Left lobe of liver (tissue), 2 donors: ENCODE measurements at regions not wholly inside any gene's neighbourhood (a gene's known extent, or its start where the extent isn't known, plus 50 kb on each side); places are given as distances from the start of the nearest gene placed in this dataset.
A peak's percentile ranks its signal among the peaks of the same experiment; 100 is the strongest.

Source experiments
- ATAC-seq: fragments of 200-7000 bp; cut with Tn5 transposase; one replicate; pipeline ENCODE4 v1.9.1; 2020; ENCODE audit warnings: mild to moderate bottlenecking, moderate library complexity
- DNase-seq: peaks from one replicate; pipeline ENCODE4 v3.0.0-alpha.2; 2020; ENCODE audit warnings: low spot score
- donor health status: DM: no; HTN: no; CAD: no; lungs with moderate emphysema.
- donor health status: DM: no; HTN: yes; CAD: no.

- DNase-seq: no peak
- no peak for ATAC-seq
These were observed 407.8 kb downstream of the TUSC7 start for GRCh38 chr3:117117188-117117936.

DNA sequence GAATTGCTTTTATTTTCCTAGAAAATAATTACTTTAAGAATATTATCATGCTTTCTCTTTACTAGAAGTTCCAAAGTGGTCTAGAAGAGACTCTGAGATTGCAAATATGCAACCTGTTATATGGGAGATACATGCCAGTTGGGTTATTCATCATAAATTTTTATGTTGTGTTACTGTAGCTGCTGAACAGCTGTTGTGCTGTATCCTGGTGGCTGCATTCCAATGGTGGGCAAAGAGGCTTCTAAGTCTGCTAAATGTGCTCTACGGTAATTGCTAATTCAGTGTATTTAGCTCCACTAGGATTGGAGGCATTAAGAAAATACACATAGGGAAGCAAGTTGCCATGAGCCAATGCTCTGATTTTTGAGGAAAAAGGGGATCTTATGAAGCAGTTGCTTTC is 409.0 kb downstream of the TUSC7 start:
- DNase-seq (no peak), ATAC-seq (no peak)

- ATAC-seq (no peak), DNase-seq (no peak)
These were observed 410.4 kb downstream of the TUSC7 start for GRCh38 chr3:117120014-117120413.

DNA sequence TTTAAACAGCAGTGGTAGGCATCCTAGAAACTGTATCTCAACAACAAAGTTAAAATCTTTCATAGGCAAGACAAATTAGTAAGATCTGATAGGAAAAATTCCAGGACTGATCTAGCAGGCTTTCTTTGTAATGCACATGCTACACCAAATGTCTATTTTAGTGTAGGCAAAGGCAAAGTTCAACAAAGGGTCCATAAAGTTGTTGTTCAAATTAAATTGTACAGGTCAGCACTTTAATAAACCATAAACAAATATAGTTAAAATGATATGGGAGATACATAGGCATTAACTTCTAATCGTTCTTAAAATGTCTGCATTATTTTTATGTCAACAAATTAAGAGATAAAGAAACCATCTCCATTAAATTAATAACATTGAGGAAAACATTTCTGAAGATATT is 413.0 kb downstream of the TUSC7 start:
- ATAC-seq (no peak), DNase-seq (no peak)

- DNase-seq (no peak), ATAC-seq (no peak)
These were observed 416.9 kb downstream of the TUSC7 start for GRCh38 chr3:117126460-117126859.

DNA sequence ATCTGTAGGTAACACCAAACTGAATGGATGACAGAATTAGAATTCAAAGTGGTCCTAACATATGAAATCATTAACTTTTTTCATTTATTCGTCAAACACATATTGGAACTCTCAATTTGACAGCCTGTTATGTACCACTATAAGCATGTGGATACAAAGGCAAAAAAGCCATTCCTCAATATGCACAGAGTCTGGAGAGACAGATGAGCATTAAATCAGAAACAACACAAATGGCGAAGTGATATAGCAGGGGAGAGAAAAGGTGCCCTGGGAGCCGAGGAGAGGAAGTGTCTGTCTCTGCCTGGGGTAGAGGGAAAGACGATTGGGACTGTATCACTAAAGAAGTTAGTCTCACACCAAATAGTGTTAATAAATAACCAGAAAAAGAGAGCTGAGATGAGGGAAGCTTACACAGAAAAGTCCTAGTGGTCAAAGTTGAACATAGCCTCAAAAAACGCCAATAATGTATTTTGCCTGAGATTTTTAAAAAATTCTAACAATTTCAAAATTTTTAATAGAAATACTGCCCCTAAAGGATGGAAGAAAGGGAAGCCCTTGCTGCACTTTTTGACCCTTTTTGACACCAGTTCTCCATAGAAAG is 417.5 kb downstream of the TUSC7 start:
- ATAC-seq: peak; percentile 95
- no peak for DNase-seq

- DNase-seq: no peak
- ATAC-seq: no peak
These were observed 418.6 kb downstream of the TUSC7 start for GRCh38 chr3:117128133-117128532.

- no peak for DNase-seq
- no peak for ATAC-seq
These were observed 419.3 kb downstream of the TUSC7 start for GRCh38 chr3:117128872-117129271.

GRCh38 chr3:117129516-117129915 is 419.9 kb downstream of the TUSC7 start:
- DNase-seq (no peak), ATAC-seq (no peak)

DNA sequence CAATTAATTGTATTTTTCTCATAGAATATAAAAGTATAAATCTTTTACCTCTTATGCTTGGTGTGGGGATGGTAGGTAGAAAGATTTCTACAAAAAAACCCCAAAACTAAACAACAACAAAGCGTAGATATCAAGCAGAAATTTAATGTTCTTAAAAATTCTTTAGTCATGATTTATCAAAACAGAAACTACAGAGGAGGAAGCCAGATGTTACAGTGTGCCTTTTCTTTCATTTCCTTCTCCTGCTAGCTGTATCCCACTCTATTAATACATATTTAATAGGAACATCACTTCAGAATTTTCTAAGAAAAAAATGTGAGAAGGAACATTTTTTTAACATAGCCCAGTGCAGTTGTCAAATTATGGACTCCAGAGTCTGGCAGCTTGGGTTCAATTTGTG is 420.6 kb downstream of the TUSC7 start:
- DNase-seq: no peak
- ATAC-seq: no peak

DNA sequence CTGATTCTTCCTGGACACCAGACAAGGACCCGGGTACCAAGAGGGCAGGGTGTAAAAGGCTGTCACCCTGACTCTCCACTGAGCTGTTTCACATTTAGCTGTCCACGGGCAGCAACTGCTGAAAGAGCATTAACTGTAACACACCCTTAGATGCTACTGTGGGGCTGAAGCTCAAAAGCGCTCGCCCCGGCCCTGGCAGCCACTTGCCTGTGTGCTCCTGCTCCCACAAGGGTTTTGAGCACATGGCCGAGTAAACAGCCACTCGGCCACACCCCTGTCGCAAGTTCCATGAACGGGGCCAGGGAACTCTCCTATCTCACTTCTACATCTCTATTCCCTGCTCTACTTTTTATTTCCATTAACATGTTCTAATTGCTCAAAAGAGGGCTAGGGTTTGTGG is 421.7 kb downstream of the TUSC7 start:
- no peak for DNase-seq
- ATAC-seq: no peak

GRCh38 chr3:117133066-117133465 is 423.5 kb downstream of the TUSC7 start:
- no peak for DNase-seq

DNA sequence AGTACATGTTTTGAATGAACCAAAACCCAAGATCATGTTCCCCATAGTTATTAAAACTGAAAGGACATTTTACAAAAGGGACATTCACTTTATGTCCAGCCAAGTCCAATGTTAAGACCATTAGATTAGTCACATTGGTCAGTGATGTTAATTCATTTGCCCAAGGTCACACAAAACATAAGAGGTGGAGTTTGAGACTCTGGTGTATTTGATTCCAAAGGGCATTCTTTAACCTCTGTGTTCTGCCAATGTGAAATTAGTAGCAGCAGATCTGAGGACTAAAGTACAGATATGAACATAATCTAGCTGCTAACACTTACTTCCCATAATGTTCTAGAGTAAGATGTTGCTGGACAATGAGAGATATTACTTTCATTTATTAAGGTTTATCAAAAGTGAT is 425.6 kb downstream of the TUSC7 start:
- no peak for DNase-seq
- ATAC-seq: peak; percentile 92

More at GRCh38 chr3:117133066-117133465, 423.5 kb downstream of the TUSC7 start:
- no peak for ATAC-seq

DNA sequence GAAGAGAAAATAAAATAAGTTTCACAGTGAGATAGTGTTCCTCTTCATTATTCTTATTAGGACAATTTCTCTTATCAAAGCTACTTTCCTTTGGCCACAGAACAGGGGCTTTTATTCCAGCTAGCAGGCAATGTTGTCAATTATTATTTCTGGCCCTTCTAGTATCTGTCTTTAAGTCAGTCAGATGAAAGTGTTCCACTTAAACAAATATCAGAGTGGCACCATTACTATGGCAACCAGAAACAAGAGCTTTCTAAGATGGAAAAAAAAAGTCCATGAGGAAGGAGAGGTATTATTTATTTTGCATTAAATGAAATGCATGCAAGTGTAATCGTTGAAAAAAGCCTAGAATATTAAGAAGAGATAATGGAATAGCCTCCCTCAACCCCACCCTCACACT is 426.4 kb downstream of the TUSC7 start:
- DNase-seq: no peak
- no peak for ATAC-seq

- no peak for ATAC-seq
- DNase-seq: no peak
These were observed 427.5 kb downstream of the TUSC7 start for GRCh38 chr3:117137065-117137464.

GRCh38 chr3:117139681-117140080 is 430.1 kb downstream of the TUSC7 start:
- DNase-seq: no peak
- no peak for ATAC-seq

DNA sequence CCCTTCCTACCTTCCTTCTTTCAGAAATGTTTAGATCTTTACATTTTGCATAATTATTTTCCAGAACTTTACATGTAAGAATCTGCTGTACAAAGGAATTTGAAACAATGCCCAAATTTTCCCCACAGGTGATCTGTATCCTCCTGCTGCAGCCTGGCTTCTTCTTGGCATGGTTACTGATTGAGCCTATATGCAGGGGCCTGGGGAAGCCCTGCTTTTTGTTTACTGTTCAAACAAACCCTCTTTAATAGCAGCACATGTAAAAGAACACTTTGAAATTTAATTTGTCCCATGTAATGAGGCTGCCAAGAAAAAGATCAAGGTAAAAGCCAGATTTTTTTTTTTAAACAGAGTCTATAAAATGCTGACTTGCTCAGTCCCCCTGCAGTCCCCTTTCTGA is 432.2 kb downstream of the TUSC7 start:
- ATAC-seq (no peak), DNase-seq (no peak)

DNA sequence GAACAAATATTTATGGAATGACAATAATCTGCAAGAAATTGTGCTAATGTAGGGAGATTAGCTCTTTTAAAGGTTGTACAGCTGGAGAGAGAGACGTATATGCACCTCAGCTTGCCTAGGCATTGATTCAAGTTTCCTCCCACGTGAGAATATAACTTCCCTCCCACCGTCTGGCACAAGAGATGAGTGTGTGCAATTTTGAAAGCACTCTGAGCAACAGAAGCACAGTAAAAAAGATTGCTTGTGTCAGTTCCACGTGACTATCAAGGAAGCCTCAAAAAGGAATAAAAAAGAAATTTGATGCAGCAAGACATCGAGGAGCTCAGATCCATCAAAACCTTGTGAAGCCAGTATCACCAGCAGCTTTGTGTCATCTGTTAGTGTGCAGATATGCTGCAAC is 435.3 kb downstream of the TUSC7 start:
- DNase-seq (no peak), ATAC-seq (no peak)

DNA sequence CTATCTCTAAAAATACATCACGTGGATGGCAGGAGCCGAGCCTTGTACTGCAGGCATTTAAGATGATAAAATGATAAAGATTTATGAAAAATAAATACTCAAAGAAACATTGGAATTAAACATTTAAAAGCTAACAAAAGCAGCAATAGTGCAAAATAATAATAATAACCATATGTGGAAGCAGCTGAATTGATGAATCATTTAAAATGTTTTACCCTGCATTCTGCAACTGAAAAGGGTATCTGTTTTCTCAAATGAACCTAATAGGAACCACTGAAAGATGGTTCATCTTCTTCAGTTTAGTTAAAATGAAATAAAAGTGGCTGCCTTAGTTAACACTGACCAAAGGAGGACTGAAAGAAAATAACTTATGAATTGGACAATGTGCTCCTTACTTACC is 436.1 kb downstream of the TUSC7 start:
- DNase-seq: no peak

GRCh38 chr3:117146571-117146970 is 437.0 kb downstream of the TUSC7 start:
- no peak for DNase-seq
- ATAC-seq: no peak

More for the DNA sequence above, 436.1 kb downstream of the TUSC7 start:
- no peak for ATAC-seq

DNA sequence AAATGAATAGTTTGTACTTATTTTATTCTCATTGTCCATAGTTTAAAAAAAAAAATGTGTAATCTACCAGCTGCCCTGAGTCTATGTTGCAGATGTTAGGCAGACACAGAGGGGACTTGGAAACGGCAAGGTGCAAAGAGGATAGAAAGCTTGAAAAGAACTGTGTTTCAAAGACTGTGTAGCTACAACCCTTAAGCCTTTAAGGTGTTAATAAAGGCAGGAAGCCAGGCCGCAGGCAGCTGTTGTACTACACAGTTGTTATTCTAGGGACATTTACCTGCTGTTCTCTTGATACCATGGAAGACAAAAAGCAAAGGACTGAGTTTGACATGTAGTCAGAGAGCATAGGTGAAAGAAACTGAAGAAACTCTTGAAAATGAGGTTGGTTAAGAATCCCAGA is 440.0 kb downstream of the TUSC7 start:
- no peak for ATAC-seq
- no peak for DNase-seq

DNA sequence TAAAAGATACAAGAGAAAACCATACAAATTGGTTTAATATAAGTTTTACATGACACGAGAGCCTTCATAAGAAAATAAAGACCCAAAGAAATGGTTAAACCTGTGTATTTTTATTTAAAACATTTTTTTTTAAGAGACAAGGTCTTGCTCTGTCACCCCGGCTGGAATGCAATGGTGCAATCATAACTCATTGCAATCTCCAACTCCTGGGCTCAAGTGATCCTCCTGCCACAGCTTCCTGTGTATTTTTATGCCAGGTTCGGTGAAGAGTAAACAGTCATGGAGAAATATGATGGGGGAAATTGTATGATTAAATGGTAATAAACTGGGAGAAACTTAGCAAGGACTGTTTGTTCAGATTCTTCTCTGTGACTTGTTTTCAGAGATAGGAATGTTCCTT is 441.0 kb downstream of the TUSC7 start:
- DNase-seq (no peak), ATAC-seq (no peak)

GRCh38 chr3:117160176-117160575 is 450.6 kb downstream of the TUSC7 start:
- DNase-seq: no peak
- ATAC-seq: no peak
